ENCODE measurements at regions not wholly inside any gene's neighbourhood (a gene's known extent, or its start where the extent isn't known, plus 50 kb on each side); places are given as distances from the start of the nearest gene placed in this dataset.

GRCh38 chr5:110116539-110116938 lies 426.8 kb downstream of the MAN2A1 start:
- ATAC-seq (no peak), FAIRE-seq (no peak), DNase-seq (ENCODE audit: low read depth, low spot score) (no peak)
- Histone ChIP-seq H3K4me2 (ENCODE audit: control insufficient read depth, insufficient read depth) (no peak overlapping the region), H4K20me1 (ENCODE audit: control insufficient read depth, insufficient read depth) (no peaks in the 10 kb centered on the region), H3K79me2 (ENCODE audit: control insufficient read depth, insufficient read depth, low read length) (no peaks in the 10 kb centered on the region), H3K4me3 (no peak overlapping the region), H2AFZ (ENCODE audit: control insufficient read depth, low read depth, low read length) (no peak overlapping the region), H3K27ac (ENCODE audit: control insufficient read depth, insufficient read depth) (no peak overlapping the region), H3K9ac (ENCODE audit: control insufficient read depth, insufficient read depth, low read length) (no peak overlapping the region), H3K36me3 (ENCODE audit: control insufficient read depth in 2 of 2, insufficient read depth in 2 of 2, low read length in 1 of 2) (no peaks in the 10 kb centered on the region), H3K4me1 (ENCODE audit: control insufficient read depth, insufficient read depth, low read length) (no peaks in the 10 kb centered on the region), H3K9me3 (replicated peaks; ENCODE audit: control insufficient read depth, insufficient read depth, low read length) (no peaks in the 10 kb centered on the region), H3K27me3 (replicated peaks in 1 of 2; ENCODE audit: control insufficient read depth in 2 of 2, insufficient read depth in 2 of 2, low read length in 1 of 2) (no peaks in the 10 kb centered on the region)
- in situ Hi-C loops (cut with MboI): no loop called here
- RAD21 ChIA-PET (ENCODE audit: unreplicated experiment): no interaction called here
- intact Hi-C loops (cut with micrococcal nuclease; ENCODE audit: unreplicated experiment): no loop called here
- BruUV-seq (replicated peaks): no TSS peak
- CTCF ChIA-PET: no interaction called here
- POLR2A ChIA-PET: no interaction called here
- SMC1A ChIA-PET (ENCODE audit: uncharacterized antibody, unreplicated experiment): no interaction called here
- TF ChIP-seq EED (IDR thresholded peaks at IDR 0.05; ENCODE audit: low read depth) (no peak), ZBTB4 (CRISPR knock-in tag; IDR thresholded peaks at IDR 0.05) (no peak), RAD51 (IDR thresholded peaks at IDR 0.05) (no peak), BMI1 (IDR thresholded peaks at IDR 0.05; ENCODE audit: borderline replicate concordance) (no peak), CREM (IDR thresholded peaks at IDR 0.05; ENCODE audit: low read depth) (no peak), ATF7 (IDR thresholded peaks at IDR 0.05; ENCODE audit: low read depth) (no peak), IKZF1 (conservative IDR thresholded peaks at IDR 0.05) (no peak)
- 0% methylated on average over 1 of the region's 1 CpG for WGBS (ENCODE audit: insufficient coverage, insufficient replicate concordance, low lambda C conversion rate, missing lambda C conversion rate)

Measured in GM12878 (cell line).